GM23248 (cell line): ENCODE measurements at regions not wholly inside any gene's neighbourhood (a gene's known extent, or its start where the extent isn't known, plus 50 kb on each side); places are given as distances from the start of the nearest gene placed in this dataset.

Source experiments
- EZH2 ChIP-seq: fragments of 200-600 bp; sonication (generic); IDR thresholded peaks from 2 replicates; pipeline ENCODE4 v1.6.1; 2018; ENCODE audit warnings: antibody characterized with exemption, mild to moderate bottlenecking; ENCODE audit not compliant: insufficient read depth, poor library complexity, severe bottlenecking
- EZH2phosphoT487 ChIP-seq: fragments of 200-600 bp; sonication (generic); IDR thresholded peaks from 2 replicates; pipeline ENCODE4 v1.6.1; 2018; ENCODE audit warnings: antibody characterized with exemption, moderate library complexity, mild to moderate bottlenecking, low read depth; ENCODE audit not compliant: insufficient read depth

DNA sequence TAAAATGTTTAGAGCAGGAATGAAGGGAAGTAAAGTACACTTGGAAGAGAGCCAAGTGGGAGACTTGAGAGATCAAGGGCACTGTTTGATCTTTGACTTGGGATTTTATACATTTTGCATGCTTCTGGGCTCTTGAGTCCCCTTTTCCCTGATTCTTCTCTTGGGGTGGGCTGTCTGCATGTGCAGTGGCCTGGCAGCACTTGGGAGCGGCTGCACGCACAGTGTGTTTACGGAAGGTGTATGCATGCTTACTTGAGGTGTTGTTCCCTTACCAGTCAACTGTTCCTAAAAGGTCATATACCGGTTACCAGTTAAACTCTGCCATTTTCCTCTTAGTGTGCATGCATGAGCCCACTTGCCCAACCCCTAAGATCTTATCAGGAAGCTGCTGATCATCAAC is 377.7 kb downstream of the CYLC2 start:
- TF ChIP-seq EZH2, result no peak
- TF ChIP-seq EZH2phosphoT487, result no peak
